Memory B cell (primary cell): ENCODE measurements at regions not wholly inside any gene's neighbourhood (a gene's known extent, or its start where the extent isn't known, plus 50 kb on each side); places are given as distances from the start of the nearest gene placed in this dataset.

Source experiments
- ATAC-seq: fragments of 150-1000 bp; cut with Tn5 transposase; 2 replicates; pipeline ENCODE4 v1.10.0; 2021; ENCODE audit warnings: low read depth, mild to moderate bottlenecking, moderate library complexity
- DNase-seq, 2 donors: peaks; one replicate each; pipeline ENCODE4 v3.0.0; 2022; ENCODE audit warnings: low spot score in 2 of 2
- H3K27ac Mint-ChIP-seq: one replicate; pipeline ENCODE4 v1.8.0; 2022; ENCODE audit warnings: mild to moderate bottlenecking, moderate library complexity, mixed read lengths
- H3K27me3 Mint-ChIP-seq: one replicate; pipeline ENCODE4 v1.8.0; 2022; ENCODE audit warnings: mixed read lengths
- H3K36me3 Mint-ChIP-seq: one replicate; pipeline ENCODE4 v1.8.0; 2022; ENCODE audit warnings: mild to moderate bottlenecking, mixed read lengths
- H3K4me1 Mint-ChIP-seq: one replicate; pipeline ENCODE4 v1.8.0; 2022; ENCODE audit warnings: mixed read lengths
- H3K4me3 Mint-ChIP-seq: one replicate; pipeline ENCODE4 v1.8.0; 2022; ENCODE audit warnings: mild to moderate bottlenecking, moderate library complexity, mixed read lengths
- H3K9me3 Mint-ChIP-seq: one replicate; pipeline ENCODE4 v1.8.0; 2022; ENCODE audit warnings: mixed read lengths

DNA sequence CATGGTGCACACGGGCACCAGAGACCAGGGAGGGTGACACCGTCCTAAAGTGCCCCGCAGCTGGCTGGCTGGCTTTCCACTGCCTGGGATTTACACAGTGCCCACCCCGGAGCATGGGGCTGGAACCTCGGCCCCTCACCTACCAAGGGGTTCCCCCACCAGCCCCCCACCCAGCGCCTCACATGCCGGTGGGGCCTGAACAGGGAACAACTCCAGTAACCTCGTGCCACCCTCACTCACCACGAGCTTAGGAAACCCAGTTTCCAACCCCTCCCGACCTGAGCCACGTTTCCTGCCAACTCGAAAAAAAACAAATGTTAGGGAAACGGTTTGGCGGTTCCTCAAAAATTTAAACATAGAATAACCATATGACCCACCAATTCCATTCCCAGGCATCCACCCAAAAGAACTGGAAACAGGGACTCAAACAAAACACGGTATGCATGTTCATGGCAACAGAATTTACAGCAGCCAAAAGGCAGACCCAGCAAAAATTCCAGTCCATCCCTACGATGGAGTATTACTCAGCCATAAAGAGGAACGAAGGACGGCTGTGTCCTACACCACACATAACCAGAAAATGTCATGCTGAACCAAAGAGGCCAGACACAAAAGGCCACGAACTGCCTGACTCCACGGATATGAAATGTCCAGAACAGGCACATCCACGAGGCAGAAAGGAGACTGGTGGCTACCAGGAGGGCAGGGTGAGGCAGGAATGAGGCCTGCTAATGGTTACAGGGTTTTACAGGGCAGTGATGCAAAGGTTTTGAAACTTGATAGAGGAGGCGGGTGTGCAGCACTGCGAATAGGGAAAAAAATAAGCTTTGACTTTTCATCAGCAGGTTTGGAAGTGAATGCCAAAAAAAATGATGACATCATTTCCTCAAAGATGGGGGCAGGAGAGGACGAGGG, 68.9 kb downstream of the NCOR2 start:
- H3K27ac Mint-ChIP-seq, result no peak overlapping the region
- DNase-seq (no peak), ATAC-seq (no peak)
- peaks cover 2% of the 10 kb centered on the region for H3K9me3 Mint-ChIP-seq
- peaks cover 13% of the 10 kb centered on the region for H3K36me3 Mint-ChIP-seq
- no peak overlapping the region for H3K4me3 Mint-ChIP-seq
- no peaks in the 10 kb centered on the region for H3K27me3 Mint-ChIP-seq
- H3K4me1 Mint-ChIP-seq, result peaks cover 59% of the 10 kb centered on the region

DNA sequence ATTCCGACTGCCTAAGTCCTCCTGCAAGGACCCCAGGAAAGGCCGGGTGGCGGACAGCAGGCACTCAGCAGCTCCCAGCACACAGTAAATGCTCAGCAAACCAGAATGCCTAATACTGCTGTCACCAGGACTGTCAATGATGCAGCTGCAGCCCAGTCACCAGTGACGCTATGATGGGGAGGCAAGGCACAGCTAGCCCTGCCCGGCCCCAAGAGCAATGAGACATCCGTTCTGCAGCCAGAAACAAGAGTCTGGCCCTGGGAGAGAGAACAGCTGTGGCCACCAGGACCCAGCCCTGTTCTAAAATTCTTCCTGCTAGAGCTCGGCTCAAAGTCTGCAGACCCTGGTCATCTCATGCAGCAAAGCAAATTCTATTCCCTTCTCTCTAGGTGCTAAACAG, 69.8 kb downstream of the NCOR2 start:
- ATAC-seq (no peak), DNase-seq (no peak)
- H3K4me1 Mint-ChIP-seq, result peaks cover 61% of the 10 kb centered on the region

DNA sequence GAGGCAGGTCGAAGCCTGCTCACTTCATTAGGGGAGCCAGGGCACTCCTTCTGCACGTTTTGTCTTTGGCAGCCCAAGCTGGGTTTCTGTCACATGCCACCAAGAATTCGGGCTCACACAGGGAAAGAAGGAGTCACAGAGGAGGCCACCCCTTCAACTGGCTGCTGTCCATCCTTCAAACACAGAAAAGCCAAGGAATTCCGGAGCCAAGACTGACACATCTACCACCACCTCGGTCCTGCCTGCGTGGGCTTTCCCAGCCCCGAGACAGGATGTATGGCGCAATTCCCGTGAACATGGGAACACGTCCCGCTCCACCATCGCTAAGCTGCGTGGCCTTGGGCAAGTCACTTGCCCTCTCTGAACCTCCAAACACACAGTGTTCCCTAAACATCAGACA, 70.4 kb downstream of the NCOR2 start:
- Mint-ChIP-seq H3K27me3 (no peaks in the 10 kb centered on the region), H3K36me3 (peaks cover 4% of the 10 kb centered on the region), H3K9me3 (no peaks in the 10 kb centered on the region), H3K4me3 (no peak overlapping the region), H3K4me1 (peaks cover 57% of the 10 kb centered on the region), H3K27ac (peak overlapping the region; percentile 43)
- ATAC-seq (no peak), DNase-seq (no peak)

More for the DNA sequence above, 69.8 kb downstream of the NCOR2 start:
- H3K9me3 Mint-ChIP-seq, result no peaks in the 10 kb centered on the region
- H3K27me3 Mint-ChIP-seq, result no peaks in the 10 kb centered on the region
- peaks cover 8% of the 10 kb centered on the region for H3K36me3 Mint-ChIP-seq
- H3K27ac Mint-ChIP-seq, result peak overlapping the region; percentile 43
- H3K4me3 Mint-ChIP-seq, result no peak overlapping the region

DNA sequence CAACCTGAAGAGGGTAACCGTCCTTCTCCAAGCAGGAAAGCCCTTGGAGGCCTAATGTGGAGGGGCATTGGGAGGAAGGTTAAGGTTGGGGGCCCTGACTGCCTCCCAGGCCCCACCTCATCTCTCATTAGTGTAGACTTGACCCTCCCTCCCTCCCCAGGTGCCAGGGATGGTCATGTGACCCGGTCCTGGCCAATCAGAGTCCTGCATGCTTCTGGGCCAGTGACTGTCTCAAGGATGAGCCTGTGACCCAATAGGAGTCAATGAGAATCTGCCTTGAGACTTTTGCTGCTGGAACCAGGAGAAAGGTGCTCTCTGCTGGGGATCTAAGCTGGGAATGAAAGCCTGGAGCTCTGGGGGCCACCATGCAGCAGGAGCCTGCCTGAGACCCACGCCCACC, 70.8 kb downstream of the NCOR2 start:
- H3K36me3 Mint-ChIP-seq, result peaks cover 3% of the 10 kb centered on the region
- no peak overlapping the region for H3K27ac Mint-ChIP-seq
- no peak for DNase-seq
- no peaks in the 10 kb centered on the region for H3K27me3 Mint-ChIP-seq
- no peak overlapping the region for H3K4me3 Mint-ChIP-seq
- H3K4me1 Mint-ChIP-seq, result peaks cover 59% of the 10 kb centered on the region
- no peaks in the 10 kb centered on the region for H3K9me3 Mint-ChIP-seq
- ATAC-seq, result no peak

DNA sequence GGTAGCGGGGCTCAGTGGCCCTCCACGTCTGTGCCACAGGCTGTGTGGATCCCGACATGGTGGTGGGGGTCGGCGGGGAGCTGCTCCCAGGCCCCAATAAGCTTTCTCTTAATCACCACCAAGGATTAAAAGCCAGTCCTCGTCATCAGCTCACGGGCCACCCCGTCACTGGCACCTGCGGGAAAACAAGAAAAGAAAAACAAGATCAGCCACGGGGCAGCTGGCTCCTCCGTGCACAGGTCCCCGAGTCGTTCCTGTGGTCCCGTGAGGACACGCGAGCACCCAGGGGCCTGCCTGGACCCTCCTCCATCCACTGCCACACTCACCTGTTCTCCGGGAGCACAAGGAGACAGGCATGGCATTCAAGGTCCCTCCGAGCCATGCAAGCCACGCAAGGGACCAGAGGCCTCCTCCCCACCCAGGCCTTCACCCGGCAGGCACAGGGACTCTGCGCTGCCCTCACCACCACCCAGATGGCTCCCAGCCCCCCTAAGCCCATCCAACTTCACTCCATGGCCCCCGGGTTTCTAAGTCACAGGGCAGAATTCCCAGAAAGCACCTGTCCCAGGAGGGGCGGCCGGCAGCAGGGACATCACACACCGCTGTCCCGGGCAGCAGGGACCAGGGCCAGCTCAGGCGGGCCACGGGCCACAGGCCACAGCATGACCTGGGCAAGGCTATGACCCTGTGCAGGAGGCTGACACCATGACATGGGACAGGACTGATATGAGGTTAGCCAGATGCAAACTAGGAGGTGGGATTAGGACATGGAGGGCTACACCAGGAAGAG, 72.0 kb downstream of the NCOR2 start:
- no peaks in the 10 kb centered on the region for H3K9me3 Mint-ChIP-seq
- H3K4me3 Mint-ChIP-seq, result peak overlapping the region; percentile 32
- H3K36me3 Mint-ChIP-seq, result peaks cover 3% of the 10 kb centered on the region
- no peaks in the 10 kb centered on the region for H3K27me3 Mint-ChIP-seq
- H3K27ac Mint-ChIP-seq, result no peak overlapping the region
- ATAC-seq (no peak), DNase-seq (no peak)
- peaks cover 57% of the 10 kb centered on the region for H3K4me1 Mint-ChIP-seq

DNA sequence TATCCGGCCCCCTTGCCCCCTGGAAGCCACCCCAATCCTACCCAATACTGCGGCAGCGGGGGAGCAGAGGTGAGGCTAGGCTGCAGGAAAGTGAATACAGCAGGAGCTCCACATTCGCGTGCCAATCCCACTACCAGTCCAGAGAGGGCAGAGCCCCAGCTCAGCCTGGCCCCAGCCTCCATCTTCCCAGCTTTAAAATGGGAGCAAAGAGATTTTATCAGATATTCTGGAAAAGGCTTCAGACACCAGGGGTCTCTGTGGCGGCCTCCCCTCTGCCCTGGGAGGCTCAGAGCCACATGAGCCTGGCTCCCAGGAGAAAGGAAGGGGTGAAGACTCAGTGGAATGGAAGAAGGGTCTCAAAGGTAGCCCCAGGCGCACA, 72.7 kb downstream of the NCOR2 start:
- no peak overlapping the region for H3K4me3 Mint-ChIP-seq
- peaks cover 57% of the 10 kb centered on the region for H3K4me1 Mint-ChIP-seq
- no peaks in the 10 kb centered on the region for H3K9me3 Mint-ChIP-seq
- H3K27ac Mint-ChIP-seq, result no peak overlapping the region
- DNase-seq, result no peak
- ATAC-seq, result no peak
- no peaks in the 10 kb centered on the region for H3K27me3 Mint-ChIP-seq
- H3K36me3 Mint-ChIP-seq, result peaks cover 5% of the 10 kb centered on the region

DNA sequence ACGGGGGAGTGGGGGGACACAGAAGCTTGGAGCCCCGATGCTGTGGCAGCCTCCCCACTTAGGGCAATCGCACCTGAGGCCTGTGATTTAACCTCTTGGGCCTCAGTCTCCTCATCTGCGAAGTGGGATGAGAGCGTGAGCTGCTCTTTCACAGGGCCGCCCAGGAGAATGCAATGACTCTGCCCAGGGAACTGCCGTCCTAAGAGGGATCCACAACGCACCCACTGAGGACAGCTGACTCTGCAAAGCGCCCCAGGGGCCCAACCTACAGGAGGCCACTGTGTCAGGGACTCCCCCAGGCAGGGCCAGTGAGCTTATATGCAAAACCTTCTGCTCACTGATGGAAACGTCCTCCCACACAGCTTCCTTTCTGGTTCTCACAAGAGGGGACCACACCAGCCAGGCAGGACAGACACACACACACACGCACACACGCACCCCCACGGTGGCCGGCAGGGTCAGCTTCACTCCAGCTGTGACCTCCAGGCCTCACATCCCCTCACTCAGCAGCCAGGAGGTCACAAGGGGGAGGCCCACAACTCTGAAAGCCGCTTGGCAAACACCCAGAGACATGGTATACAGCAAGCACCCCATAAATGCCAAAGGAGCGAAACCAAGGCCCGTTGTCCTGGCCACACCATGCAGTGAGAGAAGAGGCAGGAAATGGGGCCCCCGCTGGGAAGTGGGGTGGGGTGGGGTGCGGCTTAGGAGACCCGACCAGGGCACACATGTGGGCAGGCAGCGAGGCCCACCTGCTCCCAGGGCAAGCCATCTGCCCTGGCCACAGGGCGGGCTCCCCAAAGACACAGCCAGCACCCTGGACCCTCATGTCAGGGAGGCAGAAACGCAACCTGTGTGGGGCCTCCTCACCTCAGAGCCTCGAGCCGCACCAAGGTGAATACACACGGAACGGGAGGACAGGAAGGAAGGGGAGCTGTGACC, 73.3 kb downstream of the NCOR2 start:
- peak overlapping the region; percentile 86 for H3K27ac Mint-ChIP-seq
- peaks cover 52% of the 10 kb centered on the region for H3K4me1 Mint-ChIP-seq
- no peaks in the 10 kb centered on the region for H3K27me3 Mint-ChIP-seq
- ATAC-seq, result peak; percentile 97
- H3K4me3 Mint-ChIP-seq, result peak overlapping the region; percentile 56
- no peaks in the 10 kb centered on the region for H3K9me3 Mint-ChIP-seq
- H3K36me3 Mint-ChIP-seq, result peaks cover 3% of the 10 kb centered on the region
- peak; percentile 36 to 37 for DNase-seq

DNA sequence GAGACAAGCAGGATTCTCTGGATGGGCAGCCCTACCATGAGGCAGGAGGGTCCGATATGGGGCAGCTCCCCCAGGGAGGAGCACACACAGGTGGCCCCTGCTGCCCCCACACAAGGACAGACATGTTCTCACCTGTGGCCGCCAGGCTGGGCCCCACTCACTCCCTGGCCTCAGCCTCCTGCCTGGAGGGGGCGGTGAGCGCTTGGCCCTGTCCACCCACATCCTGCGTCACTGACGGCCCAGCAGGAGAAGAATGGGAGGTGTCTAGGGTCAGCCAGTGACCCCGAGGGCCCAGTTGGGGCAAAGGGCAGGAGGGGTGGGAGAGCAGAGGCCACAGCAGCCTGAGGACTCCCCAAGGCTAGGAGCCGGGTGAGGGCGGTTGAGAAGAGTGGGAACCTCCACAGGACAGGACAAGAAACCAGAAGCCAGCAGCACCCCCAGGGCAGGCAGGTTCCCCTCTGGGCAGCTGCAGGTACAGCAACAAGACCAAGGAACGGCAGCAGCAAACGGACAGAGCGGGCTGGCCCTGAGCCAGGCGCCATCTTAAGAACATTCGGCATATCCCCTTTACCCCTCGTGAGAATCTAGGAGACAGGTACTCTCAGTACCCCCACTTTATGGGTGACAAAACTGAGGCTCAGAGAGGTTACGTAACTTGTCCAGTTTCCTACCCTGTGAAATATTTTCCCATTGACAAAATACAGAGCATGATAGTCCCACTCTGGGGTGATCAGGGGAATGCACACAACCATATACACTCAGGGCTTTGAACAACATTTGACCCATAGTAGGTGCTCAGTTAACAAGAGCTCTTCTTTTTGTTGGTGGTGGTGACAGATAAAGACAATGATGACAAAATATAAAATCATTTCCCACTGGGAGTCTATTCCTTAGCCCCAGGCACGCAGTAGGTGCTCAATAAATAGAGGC, 74.3 kb downstream of the NCOR2 start:
- H3K9me3 Mint-ChIP-seq, result no peaks in the 10 kb centered on the region
- peak overlapping the region; percentile 86 for H3K27ac Mint-ChIP-seq
- DNase-seq (no peak), ATAC-seq (no peak)
- peaks cover 3% of the 10 kb centered on the region for H3K36me3 Mint-ChIP-seq
- peak overlapping the region; percentile 56 for H3K4me3 Mint-ChIP-seq
- H3K4me1 Mint-ChIP-seq, result peaks cover 46% of the 10 kb centered on the region
- no peaks in the 10 kb centered on the region for H3K27me3 Mint-ChIP-seq

DNA sequence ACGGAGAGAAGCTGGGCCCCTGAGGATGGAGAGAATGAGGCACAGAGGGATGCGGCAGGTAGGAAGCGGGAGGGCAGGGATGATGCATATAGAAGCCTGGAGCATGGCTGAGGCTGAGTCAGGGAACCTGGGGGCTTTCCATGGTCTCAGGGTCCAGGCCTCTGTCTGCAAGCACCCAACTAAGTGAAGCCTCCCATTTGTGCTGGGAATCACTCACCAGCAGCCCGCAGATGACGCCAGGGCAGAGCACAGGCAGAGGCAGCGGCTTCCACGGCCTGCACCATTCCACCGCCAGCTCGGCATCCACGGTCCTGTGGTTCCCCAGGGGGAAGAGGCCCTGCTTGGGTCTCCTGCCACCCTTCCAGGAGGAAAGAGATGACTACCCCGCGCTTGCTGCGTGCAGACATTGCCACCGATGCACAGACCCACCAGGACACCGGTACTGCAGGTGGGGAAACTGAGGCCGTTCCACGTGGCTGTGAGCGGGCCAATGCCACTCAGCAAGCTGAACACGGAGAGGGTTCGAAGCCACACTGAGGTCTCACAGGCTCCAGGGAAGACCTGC, 75.5 kb downstream of the NCOR2 start:
- no peaks in the 10 kb centered on the region for H3K9me3 Mint-ChIP-seq
- no peak overlapping the region for H3K27ac Mint-ChIP-seq

DNA sequence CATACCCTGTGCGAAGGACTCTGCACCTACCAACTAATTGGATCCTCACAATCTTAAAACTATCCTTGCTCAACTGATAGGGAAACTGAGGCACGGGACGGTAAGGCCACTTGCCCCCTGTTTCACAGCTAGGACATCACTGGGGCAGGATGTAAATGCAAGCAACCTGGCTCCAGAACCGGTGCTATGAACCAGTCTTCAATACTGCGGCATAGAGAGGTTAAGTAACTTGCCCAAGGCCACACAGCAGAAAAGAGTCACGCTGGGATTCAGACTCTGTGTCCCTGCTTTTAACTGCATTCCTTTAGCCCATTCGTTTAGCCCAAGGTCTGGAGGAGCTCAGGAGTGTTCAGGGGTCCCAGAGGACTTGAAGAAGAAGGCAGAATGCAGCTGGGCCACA, 76.1 kb downstream of the NCOR2 start:
- H3K27ac Mint-ChIP-seq, result no peak overlapping the region
- ATAC-seq (no peak), DNase-seq (no peak)
- peaks cover 3% of the 10 kb centered on the region for H3K36me3 Mint-ChIP-seq
- peaks cover 42% of the 10 kb centered on the region for H3K4me1 Mint-ChIP-seq
- H3K4me3 Mint-ChIP-seq, result no peak overlapping the region
- H3K27me3 Mint-ChIP-seq, result no peaks in the 10 kb centered on the region
- no peaks in the 10 kb centered on the region for H3K9me3 Mint-ChIP-seq

More for the DNA sequence above, 75.5 kb downstream of the NCOR2 start:
- peaks cover 44% of the 10 kb centered on the region for H3K4me1 Mint-ChIP-seq
- H3K36me3 Mint-ChIP-seq, result peaks cover 3% of the 10 kb centered on the region
- no peaks in the 10 kb centered on the region for H3K27me3 Mint-ChIP-seq
- no peak for ATAC-seq
- H3K4me3 Mint-ChIP-seq, result no peak overlapping the region
- no peak for DNase-seq

DNA sequence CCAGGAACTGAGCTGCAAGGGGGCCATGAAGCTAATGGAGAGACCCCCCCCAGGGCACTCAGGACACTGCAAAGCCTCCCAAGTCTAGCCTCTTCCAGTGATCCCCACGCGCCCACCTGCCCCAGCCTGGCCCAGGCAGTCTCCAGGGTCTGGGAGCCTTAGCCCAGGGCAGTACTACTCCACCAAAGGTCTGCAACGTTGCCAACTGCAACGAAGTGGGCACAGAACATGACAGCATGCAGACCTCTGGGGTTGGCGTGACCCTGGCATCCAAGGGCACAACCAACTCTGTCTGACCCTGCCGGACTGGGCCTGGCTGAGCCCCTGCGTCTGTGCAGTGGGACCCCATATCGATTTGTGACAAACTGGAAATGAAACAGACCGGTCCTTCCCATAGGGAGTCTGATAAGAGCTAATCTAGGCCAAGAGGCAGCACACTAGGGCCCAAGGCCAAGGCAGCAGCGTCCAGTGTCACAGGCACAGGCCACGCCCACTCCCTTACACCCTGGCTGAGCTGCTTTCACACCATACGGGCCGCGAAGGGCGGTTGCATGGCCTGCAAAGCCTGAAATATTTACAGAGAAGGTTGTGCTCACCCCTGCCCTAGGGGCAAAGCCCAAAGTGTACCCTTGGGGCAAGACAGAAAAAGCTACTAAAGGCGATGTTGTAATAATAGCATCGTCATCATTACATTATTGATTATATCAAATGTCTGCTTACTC, 76.7 kb downstream of the NCOR2 start:
- DNase-seq (no peak), ATAC-seq (no peak)
- no peak overlapping the region for H3K4me3 Mint-ChIP-seq
- H3K4me1 Mint-ChIP-seq, result peaks cover 44% of the 10 kb centered on the region
- no peak overlapping the region for H3K27ac Mint-ChIP-seq
- no peaks in the 10 kb centered on the region for H3K9me3 Mint-ChIP-seq
- peaks cover 7% of the 10 kb centered on the region for H3K36me3 Mint-ChIP-seq
- no peaks in the 10 kb centered on the region for H3K27me3 Mint-ChIP-seq

DNA sequence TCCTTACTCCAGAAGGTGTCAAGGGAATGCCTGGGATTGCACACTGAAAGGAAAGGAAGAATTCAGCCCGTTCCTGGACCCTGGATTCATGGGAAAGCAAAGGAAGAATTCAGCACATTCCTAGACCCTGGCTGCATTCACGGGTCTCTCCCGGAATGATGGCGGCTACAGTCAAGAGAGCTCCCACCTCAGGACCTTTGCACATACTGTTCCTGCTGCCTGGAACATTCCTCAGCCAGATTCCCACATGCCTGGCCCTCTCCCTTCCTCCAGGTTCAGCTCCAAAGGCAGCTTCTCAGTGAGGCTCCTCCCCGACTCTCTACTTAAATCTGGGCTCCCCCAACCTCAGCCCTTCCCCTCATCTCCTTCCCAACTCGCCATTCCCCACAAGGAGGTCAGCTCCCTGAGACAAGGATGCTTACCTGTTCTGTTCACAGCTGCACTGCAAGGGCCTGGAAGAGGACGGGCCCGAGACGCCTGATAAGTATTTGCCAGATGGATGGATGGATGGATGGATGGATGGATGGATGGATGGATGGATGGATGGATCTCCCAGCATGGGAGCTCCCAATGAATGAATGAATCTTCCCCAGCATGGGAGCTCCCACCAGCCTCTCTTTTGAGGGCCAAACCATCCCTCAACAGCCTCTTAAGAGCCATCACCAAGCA, 77.4 kb downstream of the NCOR2 start:
- DNase-seq (no peak), ATAC-seq (no peak)
- Mint-ChIP-seq H3K36me3 (peaks cover 7% of the 10 kb centered on the region), H3K4me1 (peaks cover 38% of the 10 kb centered on the region), H3K9me3 (no peaks in the 10 kb centered on the region), H3K4me3 (no peak overlapping the region), H3K27me3 (no peaks in the 10 kb centered on the region), H3K27ac (no peak overlapping the region)
